Activated naive CD4-positive, alpha-beta T cell treated with anti-CD3 and anti-CD28 coated beads for 36 hours (primary cell): ENCODE measurements at regions not wholly inside any gene's neighbourhood (a gene's known extent, or its start where the extent isn't known, plus 50 kb on each side); places are given as distances from the start of the nearest gene placed in this dataset.

ENCODE experiments used
- CTCF ChIA-PET: fragments of 350-600 bp; sonication (Branson Sonifier 250); formaldehyde crosslinking; loops from one replicate; lab custom pipeline; 2021; ENCODE audit warnings: antibody characterized with exemption; lab: Charles Lee
- DNase-seq: peaks from one replicate; pipeline ENCODE4 v3.0.0-alpha.2; 2020
- H3K27ac Mint-ChIP-seq: one replicate; pipeline ENCODE4 v1.8.0; 2021; ENCODE audit warnings: mild to moderate bottlenecking, mixed read lengths
- H3K27me3 Mint-ChIP-seq: one replicate; pipeline ENCODE4 v1.8.0; 2021; ENCODE audit warnings: low read depth, mixed read lengths
- H3K36me3 Mint-ChIP-seq: one replicate; pipeline ENCODE4 v1.8.0; 2021; ENCODE audit warnings: low read depth, mixed read lengths
- H3K4me1 Mint-ChIP-seq: one replicate; pipeline ENCODE4 v1.8.0; 2021; ENCODE audit warnings: low read depth, mixed read lengths
- H3K4me3 Mint-ChIP-seq: one replicate; pipeline ENCODE4 v1.8.0; 2021; ENCODE audit warnings: mild to moderate bottlenecking, moderate library complexity, mixed read lengths
- H3K9me3 Mint-ChIP-seq: one replicate; pipeline ENCODE4 v1.8.0; 2021; ENCODE audit warnings: mixed read lengths
- intact Hi-C: fragments of 100-400 bp; cut with micrococcal nuclease; formaldehyde crosslinking; loops from one replicate; pipeline ENCODE4 v1.15.1; 2023

DNA sequence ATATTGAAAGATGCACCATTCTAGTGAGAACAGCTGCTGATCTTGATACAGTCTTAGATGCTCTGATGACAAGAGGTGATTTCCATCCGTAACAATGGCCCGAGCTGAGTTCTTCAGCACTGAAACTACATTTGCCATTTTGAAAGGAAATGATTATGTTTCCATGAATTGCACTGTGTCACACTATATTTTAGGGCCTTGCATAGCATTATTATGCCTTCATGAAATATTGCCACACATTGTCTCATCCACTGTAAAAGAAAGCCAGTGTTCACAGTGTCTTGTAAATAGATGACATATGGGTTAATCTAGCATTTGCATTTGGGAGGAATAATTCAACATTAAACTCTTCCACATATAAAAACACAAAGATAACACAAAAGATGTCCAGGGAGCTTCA is 438.3 kb upstream of the PSMD7 start:
- CTCF ChIA-PET, result no interaction called here
- intact Hi-C loops, result no loop called here
- DNase-seq, result no peak
- Mint-ChIP-seq H3K4me3 (no peak overlapping the region), H3K36me3 (no peaks in the 10 kb centered on the region), H3K27me3 (no peaks in the 10 kb centered on the region), H3K27ac (no peak overlapping the region), H3K4me1 (no peaks in the 10 kb centered on the region), H3K9me3 (no peaks in the 10 kb centered on the region)

DNA sequence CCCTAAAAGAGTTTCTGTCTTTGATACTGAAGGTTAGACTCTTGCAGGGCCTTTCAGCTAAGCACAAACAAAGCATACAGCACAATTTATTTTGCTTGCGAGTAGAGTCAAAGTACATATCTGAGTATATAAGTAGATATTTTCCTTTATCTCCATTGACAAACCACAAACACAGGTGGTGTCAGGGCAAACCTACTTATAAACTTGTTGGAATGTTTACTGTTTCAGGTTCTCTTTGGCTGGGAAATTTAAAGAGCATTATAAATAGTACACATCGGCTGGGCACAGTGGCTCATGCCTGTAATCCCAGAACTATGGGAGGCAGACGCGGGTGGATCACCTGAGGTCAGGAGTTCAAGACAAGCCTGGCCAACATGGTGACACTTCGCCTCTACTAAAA is 442.6 kb upstream of the PSMD7 start:
- CTCF ChIA-PET, result no interaction called here
- no peaks in the 10 kb centered on the region for H3K36me3 Mint-ChIP-seq

DNA sequence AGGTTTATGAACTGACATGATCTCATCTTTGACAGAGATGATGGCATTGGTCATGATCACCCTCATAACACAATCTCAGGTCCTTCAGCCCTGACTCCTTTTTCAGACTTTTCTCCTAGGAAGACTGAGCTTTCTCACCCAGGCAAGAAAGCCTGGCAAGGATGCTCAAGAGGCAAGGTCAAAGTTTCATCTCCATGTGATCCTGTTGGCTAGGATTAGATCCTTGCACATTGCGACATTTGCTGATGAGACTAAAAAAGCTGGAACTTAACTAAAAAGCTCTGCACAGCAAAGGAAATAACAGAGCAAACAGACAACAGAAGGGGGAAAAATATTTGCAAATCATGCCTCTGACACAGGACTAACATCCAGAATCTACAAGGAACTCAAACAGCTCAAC is 444.1 kb upstream of the PSMD7 start:
- Mint-ChIP-seq H3K27ac (no peak overlapping the region), H3K4me1 (no peaks in the 10 kb centered on the region), H3K9me3 (no peaks in the 10 kb centered on the region), H3K27me3 (no peaks in the 10 kb centered on the region), H3K36me3 (no peaks in the 10 kb centered on the region), H3K4me3 (no peak overlapping the region)
- DNase-seq, result no peak
- intact Hi-C loops, result no loop called here
- CTCF ChIA-PET, result no interaction called here

More for the DNA sequence above, 442.6 kb upstream of the PSMD7 start:
- DNase-seq, result no peak
- Mint-ChIP-seq H3K9me3 (no peaks in the 10 kb centered on the region), H3K4me1 (no peaks in the 10 kb centered on the region), H3K4me3 (no peak overlapping the region), H3K27me3 (no peaks in the 10 kb centered on the region), H3K27ac (no peak overlapping the region)
- intact Hi-C loops, result no loop called here

DNA sequence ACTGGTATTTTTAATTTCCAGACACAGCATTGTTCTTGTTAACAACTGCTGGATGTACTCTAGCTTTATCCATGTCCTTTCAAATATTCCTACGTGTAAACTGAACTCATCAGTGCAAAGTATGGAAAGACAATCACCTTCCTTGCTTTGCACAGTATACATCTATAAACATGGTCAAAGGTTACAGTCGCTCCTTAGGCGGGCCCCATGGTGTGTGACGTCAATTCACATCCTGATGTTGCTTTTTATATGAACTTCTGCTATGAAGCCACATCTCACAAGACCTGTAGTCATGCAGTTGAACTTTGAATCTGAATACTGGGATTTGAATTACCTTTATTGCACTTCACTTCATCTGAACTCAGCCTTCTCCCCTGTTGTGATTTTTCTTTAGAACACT is 447.6 kb upstream of the PSMD7 start:
- Mint-ChIP-seq H3K9me3 (no peaks in the 10 kb centered on the region), H3K27me3 (no peaks in the 10 kb centered on the region), H3K4me3 (no peak overlapping the region), H3K27ac (no peak overlapping the region), H3K36me3 (no peaks in the 10 kb centered on the region), H3K4me1 (no peaks in the 10 kb centered on the region)
- intact Hi-C loops, result no loop called here
- CTCF ChIA-PET, result no interaction called here
- DNase-seq, result no peak

DNA sequence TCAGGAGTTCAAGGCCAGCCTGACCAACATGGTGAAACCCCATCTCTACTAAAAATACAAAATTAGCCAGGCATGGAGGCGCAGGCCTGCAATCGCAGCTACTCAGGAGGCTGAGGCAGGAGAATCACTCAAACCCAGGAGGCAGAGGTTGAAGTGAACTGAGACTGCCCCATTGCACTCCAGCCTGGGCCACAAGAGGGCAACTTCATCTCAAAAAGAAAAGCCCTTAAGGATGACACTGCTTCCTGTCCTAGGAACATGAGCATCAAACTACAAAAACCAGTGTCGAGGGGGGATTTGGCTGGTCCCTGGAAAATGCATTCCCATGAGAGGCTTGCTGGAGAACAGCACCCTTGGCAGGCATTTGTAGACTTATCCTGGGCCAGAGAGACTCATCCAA is 449.5 kb upstream of the PSMD7 start:
- H3K9me3 Mint-ChIP-seq, result no peaks in the 10 kb centered on the region
- no peaks in the 10 kb centered on the region for H3K4me1 Mint-ChIP-seq
- H3K36me3 Mint-ChIP-seq, result no peaks in the 10 kb centered on the region
- CTCF ChIA-PET, result no interaction called here
- no peak overlapping the region for H3K27ac Mint-ChIP-seq
- H3K27me3 Mint-ChIP-seq, result no peaks in the 10 kb centered on the region
- DNase-seq, result peak; percentile 5
- intact Hi-C loops, result no loop called here
- no peak overlapping the region for H3K4me3 Mint-ChIP-seq

DNA sequence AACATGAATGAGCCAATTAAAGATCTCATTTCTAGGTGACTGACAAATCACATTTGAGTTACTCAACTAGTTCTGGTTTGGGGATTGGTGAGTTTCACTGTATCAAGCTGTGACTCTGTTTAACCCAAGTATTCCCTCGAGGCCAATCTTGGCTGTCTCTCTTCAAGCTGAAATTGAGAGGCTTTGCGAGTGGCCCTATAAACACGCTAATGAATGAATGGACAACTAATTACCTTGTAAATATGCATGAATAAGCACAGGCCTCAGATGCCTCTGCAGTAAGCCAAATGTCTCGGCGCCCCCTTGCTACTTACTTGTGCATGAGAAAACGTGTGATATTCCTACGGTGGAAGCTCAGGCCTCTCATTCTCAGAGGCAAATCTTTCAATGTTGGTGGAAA is 450.3 kb upstream of the PSMD7 start:
- no peak overlapping the region for H3K4me3 Mint-ChIP-seq
- no peaks in the 10 kb centered on the region for H3K36me3 Mint-ChIP-seq
- no peaks in the 10 kb centered on the region for H3K27me3 Mint-ChIP-seq
- H3K9me3 Mint-ChIP-seq, result no peaks in the 10 kb centered on the region
- DNase-seq, result no peak
- no peaks in the 10 kb centered on the region for H3K4me1 Mint-ChIP-seq
- CTCF ChIA-PET, result no interaction called here
- H3K27ac Mint-ChIP-seq, result no peak overlapping the region
- intact Hi-C loops, result no loop called here

DNA sequence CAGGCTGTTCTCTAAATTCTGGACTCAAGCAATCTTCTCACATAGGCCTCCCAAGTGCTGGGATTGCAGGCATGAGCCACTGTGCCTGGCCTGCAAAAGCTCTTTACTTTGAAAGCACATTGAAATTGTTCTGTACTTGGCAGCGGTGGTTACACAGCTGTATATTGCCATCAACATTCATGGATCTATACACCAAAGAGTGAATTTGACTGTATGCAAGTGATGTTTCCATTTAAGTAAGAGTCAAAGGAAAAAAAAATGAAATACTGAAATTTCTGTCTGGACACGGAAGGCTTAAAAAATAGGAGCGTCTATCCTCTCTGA is 450.6 kb upstream of the PSMD7 start:
- Mint-ChIP-seq H3K27ac (no peak overlapping the region), H3K4me3 (no peak overlapping the region), H3K4me1 (no peaks in the 10 kb centered on the region), H3K9me3 (no peaks in the 10 kb centered on the region), H3K36me3 (no peaks in the 10 kb centered on the region), H3K27me3 (no peaks in the 10 kb centered on the region)
- intact Hi-C loops, result no loop called here
- CTCF ChIA-PET, result no interaction called here
- DNase-seq, result no peak

DNA sequence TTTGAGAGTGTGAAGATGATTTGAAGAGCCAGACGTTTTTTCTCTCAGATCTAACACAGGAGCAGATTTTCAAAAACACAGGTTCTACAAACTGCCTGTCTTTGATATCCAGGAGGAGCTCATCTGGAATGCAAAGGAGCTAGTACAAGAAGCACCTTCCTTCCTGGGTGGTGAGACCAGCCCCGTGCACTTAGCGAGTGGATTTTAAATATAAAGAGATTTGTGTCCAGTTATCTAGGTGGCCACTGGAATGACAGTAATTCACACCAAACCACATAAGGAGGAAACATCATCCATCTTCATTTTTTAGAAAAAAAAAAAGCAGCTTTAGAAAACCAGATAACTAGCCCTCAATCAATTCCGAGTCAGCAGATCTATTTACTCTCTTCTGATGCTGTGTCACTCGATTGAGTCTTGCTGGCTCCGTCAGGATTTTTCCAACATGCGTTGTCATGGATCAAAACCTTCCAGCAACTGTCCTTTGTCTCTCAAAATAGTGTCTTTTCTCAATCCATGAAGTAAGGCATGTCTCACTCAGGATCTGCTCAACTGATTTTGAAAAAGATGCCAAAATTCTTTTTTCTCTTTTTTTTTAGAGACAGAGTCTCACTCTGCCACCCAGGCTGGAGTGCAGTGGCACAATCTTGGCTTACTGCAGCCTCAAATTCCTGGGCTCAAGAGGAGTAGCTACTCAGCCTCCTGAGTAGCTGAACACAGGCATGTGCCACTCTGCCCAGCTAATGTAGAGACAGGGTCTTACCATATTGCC is 451.2 kb upstream of the PSMD7 start:
- no peaks in the 10 kb centered on the region for H3K36me3 Mint-ChIP-seq
- CTCF ChIA-PET, result no interaction called here
- no peak overlapping the region for H3K27ac Mint-ChIP-seq
- intact Hi-C loops, result no loop called here
- H3K4me1 Mint-ChIP-seq, result no peaks in the 10 kb centered on the region
- H3K9me3 Mint-ChIP-seq, result no peaks in the 10 kb centered on the region
- no peaks in the 10 kb centered on the region for H3K27me3 Mint-ChIP-seq
- DNase-seq, result no peak
- no peak overlapping the region for H3K4me3 Mint-ChIP-seq

DNA sequence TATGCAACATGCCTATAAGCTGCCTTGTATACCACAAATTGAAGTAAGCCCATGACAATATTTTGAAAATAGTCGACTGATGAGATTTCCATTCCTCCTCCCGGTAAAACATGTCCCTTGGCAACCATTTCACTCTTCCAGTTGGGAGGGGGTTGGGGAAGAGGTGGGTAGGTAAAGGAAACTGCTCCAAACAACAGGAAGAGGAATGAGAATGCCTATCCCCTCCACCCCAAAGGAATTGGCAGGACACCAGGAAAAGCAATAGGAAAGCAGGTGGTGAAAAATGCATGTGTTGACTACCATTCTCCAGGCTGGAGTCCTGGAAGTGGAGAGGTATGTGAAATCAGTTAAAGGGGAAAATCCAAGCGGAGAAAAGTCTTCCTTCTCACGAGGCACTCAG is 455.9 kb upstream of the PSMD7 start:
- CTCF ChIA-PET, result no interaction called here
- Mint-ChIP-seq H3K4me1 (no peaks in the 10 kb centered on the region), H3K4me3 (no peak overlapping the region), H3K27ac (no peak overlapping the region), H3K9me3 (peaks cover 5% of the 10 kb centered on the region), H3K36me3 (no peaks in the 10 kb centered on the region), H3K27me3 (no peaks in the 10 kb centered on the region)
- intact Hi-C loops, result no loop called here
- no peak for DNase-seq

DNA sequence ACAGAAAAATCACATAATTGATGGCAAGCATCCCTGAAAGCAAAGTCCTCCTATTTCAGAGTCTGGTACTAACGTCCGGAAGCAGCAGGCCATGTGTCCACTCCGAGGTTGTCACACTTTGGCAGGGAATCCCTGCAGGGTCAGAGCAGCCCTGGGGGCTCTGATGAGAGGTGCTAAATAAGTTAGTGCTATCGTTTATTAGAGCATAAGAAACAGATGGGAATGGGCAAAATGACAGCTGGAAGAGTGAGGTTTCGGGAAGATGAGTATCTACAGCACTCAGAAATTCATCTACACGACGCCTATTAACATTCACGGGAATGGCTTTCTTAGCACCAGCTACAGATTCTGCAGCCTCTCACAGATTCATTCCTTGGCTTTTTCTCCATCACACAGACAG is 465.4 kb upstream of the PSMD7 start:
- no peak for DNase-seq
- Mint-ChIP-seq H3K36me3 (no peaks in the 10 kb centered on the region), H3K4me1 (no peaks in the 10 kb centered on the region), H3K4me3 (no peak overlapping the region), H3K27ac (no peak overlapping the region), H3K9me3 (peaks cover 2% of the 10 kb centered on the region), H3K27me3 (no peaks in the 10 kb centered on the region)
- intact Hi-C loops, result no loop called here
- CTCF ChIA-PET, result no interaction called here

DNA sequence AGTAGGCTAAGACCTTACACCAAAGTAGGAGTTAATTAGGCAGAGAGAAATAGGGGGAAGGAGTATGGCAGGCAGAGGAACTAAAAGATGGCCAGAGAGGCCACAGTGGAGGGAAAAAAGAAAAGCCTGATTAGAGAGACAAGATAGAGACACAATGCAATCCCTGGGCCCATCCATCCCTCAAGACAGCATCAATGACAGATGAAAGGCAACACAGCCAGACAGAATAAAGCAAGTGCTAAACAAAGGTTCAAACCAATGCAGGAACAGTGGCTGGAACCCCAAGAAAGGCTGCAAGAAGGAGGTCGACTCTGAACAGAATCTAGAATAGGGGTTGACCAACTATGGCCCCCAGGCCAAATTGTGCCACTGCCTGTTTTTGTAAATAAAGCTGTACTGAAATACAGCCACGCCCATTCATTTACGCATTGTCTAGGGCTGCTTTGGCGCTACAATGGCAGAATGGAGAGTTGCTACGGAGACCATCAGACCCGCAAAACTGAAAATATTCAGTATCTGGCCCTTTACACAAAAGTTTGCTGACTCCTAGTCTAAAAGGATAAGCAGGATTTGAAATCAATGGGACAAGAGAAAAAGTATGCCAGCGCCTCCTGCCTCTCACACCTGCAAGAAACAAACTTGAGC is 473.3 kb upstream of the PSMD7 start:
- Mint-ChIP-seq H3K27me3 (no peaks in the 10 kb centered on the region), H3K27ac (no peak overlapping the region), H3K9me3 (no peaks in the 10 kb centered on the region), H3K36me3 (no peaks in the 10 kb centered on the region), H3K4me1 (no peaks in the 10 kb centered on the region), H3K4me3 (no peak overlapping the region)
- CTCF ChIA-PET, result no interaction called here
- no peak for DNase-seq
- intact Hi-C loops, result no loop called here

DNA sequence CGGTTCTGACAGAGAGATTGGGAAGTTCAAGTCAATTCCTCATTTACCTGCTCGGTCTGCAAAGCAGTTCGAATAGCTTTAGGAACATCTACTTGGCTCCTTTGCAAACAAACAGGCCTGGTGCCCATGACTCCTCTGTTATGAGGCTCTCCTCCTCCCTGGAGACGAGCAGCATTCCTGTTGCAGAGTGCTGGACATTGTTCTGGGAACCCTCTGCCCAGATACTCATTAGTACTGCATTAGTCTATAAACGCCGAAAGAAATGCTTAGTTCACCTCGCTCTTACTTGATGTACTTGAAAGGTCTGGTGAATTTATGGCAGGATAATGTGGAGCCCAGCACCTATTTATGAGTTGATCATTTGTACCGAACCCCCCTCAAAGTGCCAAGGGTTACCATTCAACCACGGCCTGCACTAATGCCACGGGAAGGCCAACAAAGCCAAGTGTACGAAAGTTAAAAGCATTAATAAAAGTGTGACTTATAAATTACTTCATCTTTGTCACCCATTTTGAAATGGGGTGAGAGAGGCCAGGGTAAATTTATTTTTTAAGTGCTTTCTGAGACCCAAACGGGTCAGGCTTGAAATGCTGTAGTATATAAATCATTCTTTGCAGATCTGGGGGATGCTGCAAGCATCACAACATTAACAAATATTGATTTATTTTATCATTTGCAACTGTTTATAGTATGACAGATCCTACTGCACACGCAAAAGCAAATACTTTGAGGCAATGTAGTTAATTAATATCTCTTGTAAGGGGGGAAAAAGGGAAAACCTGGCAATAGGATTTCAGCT is 478.9 kb upstream of the PSMD7 start:
- H3K9me3 Mint-ChIP-seq, result no peaks in the 10 kb centered on the region
- H3K27me3 Mint-ChIP-seq, result no peaks in the 10 kb centered on the region
- H3K4me1 Mint-ChIP-seq, result no peaks in the 10 kb centered on the region
- CTCF ChIA-PET, result no interaction called here
- H3K27ac Mint-ChIP-seq, result no peak overlapping the region
- no peak for DNase-seq
- intact Hi-C loops, result no loop called here
- H3K4me3 Mint-ChIP-seq, result no peak overlapping the region
- H3K36me3 Mint-ChIP-seq, result no peaks in the 10 kb centered on the region

DNA sequence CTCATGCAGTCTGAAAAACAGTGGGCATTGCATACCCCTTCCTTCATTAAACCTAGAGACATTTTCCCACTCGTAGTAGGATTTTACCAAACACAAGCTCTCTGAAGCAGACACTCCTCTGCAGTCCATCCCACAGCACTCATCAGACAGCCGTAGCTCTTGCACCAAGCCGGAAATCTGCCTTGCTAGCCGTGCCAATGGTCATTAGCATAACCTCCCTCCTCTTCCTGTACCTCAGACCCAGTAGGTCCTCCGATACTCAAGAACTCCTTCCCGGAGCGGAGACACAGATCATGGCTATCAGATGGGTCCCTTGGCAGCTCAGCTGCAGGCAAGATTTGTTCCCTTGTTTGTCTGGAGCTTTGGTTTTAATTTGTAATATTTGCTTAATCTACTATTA is 483.1 kb upstream of the PSMD7 start:
- intact Hi-C loops, result no loop called here
- no peak overlapping the region for H3K27ac Mint-ChIP-seq
- CTCF ChIA-PET, result no interaction called here
- DNase-seq, result no peak
- H3K9me3 Mint-ChIP-seq, result no peaks in the 10 kb centered on the region
- H3K4me1 Mint-ChIP-seq, result no peaks in the 10 kb centered on the region
- no peak overlapping the region for H3K4me3 Mint-ChIP-seq
- H3K27me3 Mint-ChIP-seq, result no peaks in the 10 kb centered on the region
- no peaks in the 10 kb centered on the region for H3K36me3 Mint-ChIP-seq
